SK-N-SH treated with all-trans-retinoic acid at 6 μM for 48 hours (cell line): ENCODE measurements at regions not wholly inside any gene's neighbourhood (a gene's known extent, or its start where the extent isn't known, plus 50 kb on each side); places are given as distances from the start of the nearest gene placed in this dataset.

Source experiments
- ARNTL ChIP-seq: fragments of 450-650 bp; formaldehyde crosslinking; IDR thresholded peaks from 2 replicates; pipeline ENCODE4 v1.5.0; 2020; ENCODE audit warnings: low read depth, mild to moderate bottlenecking, moderate library complexity, borderline replicate concordance
- BACH2 ChIP-seq: fragments of 250-450 bp; sonication (Bioruptor Pico); IDR thresholded peaks from 2 replicates; pipeline ENCODE4 v1.9.0; 2021; ENCODE audit warnings: mild to moderate bottlenecking, borderline replicate concordance
- CREB5 ChIP-seq: fragments of 250-450 bp; sonication (Bioruptor Pico); IDR thresholded peaks from 2 replicates; pipeline ENCODE4 v1.5.1; 2020; ENCODE audit warnings: low read depth, mild to moderate bottlenecking, moderate library complexity

GRCh38 chr4:189207872-189208271 is 732.8 kb upstream of the FRG1 start:
- no peak for TF ChIP-seq ARNTL
- no peak for TF ChIP-seq CREB5 (CRISPR knock-in tag)
- no peak for TF ChIP-seq BACH2 (CRISPR knock-in tag)
